CD14-positive monocyte (primary cell): ENCODE measurements at regions not wholly inside any gene's neighbourhood (a gene's known extent, or its start where the extent isn't known, plus 50 kb on each side); places are given as distances from the start of the nearest gene placed in this dataset.

ENCODE experiments used
- DNase-seq, 3 donors: peaks; one replicate each; pipeline ENCODE4 v3.0.0-alpha.2; 2011 to 2022
- H2AFZ ChIP-seq: 2 replicates; pipeline ENCODE4 v1.6.0; 2012; ENCODE audit warnings: mild to moderate bottlenecking, low read depth, low read length, inconsistent platforms; ENCODE audit not compliant: insufficient read depth, poor library complexity, severe bottlenecking
- H3K27ac ChIP-seq, 2 donors: 1 replicate in 1 of 2; 2 replicates in 1 of 2; pipeline ENCODE4 v1.5.1; 2012 to 2013; ENCODE audit warnings: low read length in 2 of 2, control low read depth in 1 of 2, inconsistent platforms in 1 of 2, low read depth in 1 of 2, mild to moderate bottlenecking in 1 of 2
- H3K27me3 ChIP-seq, 2 donors: one replicate each; pipeline versions ENCODE4 v1.6.0 to v1.6.1; 2011 to 2013; ENCODE audit warnings: low read length in 2 of 2; ENCODE audit not compliant: control insufficient read depth in 2 of 2, insufficient read depth in 2 of 2
- H3K36me3 ChIP-seq, 2 donors: replicated peaks in 1 of 2; 1 replicate in 1 of 2; 2 replicates in 1 of 2; pipeline versions ENCODE4 v1.5.1 to v1.6.1; 2012 to 2013; ENCODE audit warnings: low read length in 2 of 2, control low read depth in 1 of 2, inconsistent platforms in 1 of 2, mild to moderate bottlenecking in 1 of 2; ENCODE audit not compliant: insufficient read depth in 2 of 2, control insufficient read depth in 1 of 2
- H3K4me1 ChIP-seq, 2 donors: 1 replicate in 1 of 2; 2 replicates in 1 of 2; pipeline versions ENCODE4 v1.5.1 to v1.6.1; 2012 to 2013; ENCODE audit warnings: low read length in 2 of 2, control low read depth in 1 of 2, inconsistent platforms in 1 of 2, mild to moderate bottlenecking in 1 of 2, moderate library complexity in 1 of 2; ENCODE audit not compliant: insufficient read depth in 2 of 2, control insufficient read depth in 1 of 2
- H3K4me2 ChIP-seq: replicated peaks from 2 replicates; pipeline ENCODE3; 2012; ENCODE audit warnings: low read length, moderate library complexity, mild to moderate bottlenecking; ENCODE audit not compliant: poor library complexity, severe bottlenecking; ENCODE audit errors: extremely low read depth
- H3K4me3 ChIP-seq, 3 experiments: fragments of 200-600 bp in 1 of 3; sonication (generic) in 1 of 3; replicated peaks in 1 of 3; 1 replicate in 2 of 3; 2 replicates in 1 of 3; pipeline ENCODE4 v1.5.1; 2011 to 2013; ENCODE audit warnings: low read length in 3 of 3, mild to moderate bottlenecking in 3 of 3, control low read depth in 2 of 3, low read depth in 2 of 3, inconsistent platforms in 1 of 3, moderate library complexity in 1 of 3
- H3K79me2 ChIP-seq: 2 replicates; pipeline ENCODE4 v1.6.0; 2012; ENCODE audit warnings: mild to moderate bottlenecking, control low read depth, inconsistent platforms, low read length, moderate library complexity; ENCODE audit not compliant: insufficient read depth
- H3K9ac ChIP-seq: 2 replicates; pipeline ENCODE4 v1.6.0; 2017; ENCODE audit warnings: low read length, mild to moderate bottlenecking; ENCODE audit not compliant: insufficient read depth, poor library complexity, severe bottlenecking
- H3K9me3 ChIP-seq, 2 donors: replicated peaks in 1 of 2; 1 replicate in 1 of 2; 2 replicates in 1 of 2; pipeline versions ENCODE4 v1.5.1 to v1.6.1; 2012 to 2013; ENCODE audit warnings: low read length in 2 of 2, control low read depth in 1 of 2; ENCODE audit not compliant: control insufficient read depth in 1 of 2, insufficient read depth in 1 of 2
- H4K20me1 ChIP-seq: 2 replicates; pipeline ENCODE4 v1.6.0; 2012; ENCODE audit warnings: mild to moderate bottlenecking, low read length, control low read depth, moderate library complexity; ENCODE audit not compliant: insufficient read depth
- H3K27ac Mint-ChIP-seq, 7 donors: one replicate each; pipeline ENCODE4 v1.8.0; 2020; ENCODE audit warnings: mild to moderate bottlenecking in 7 of 7, mixed read lengths in 7 of 7, moderate library complexity in 6 of 7, inconsistent platforms in 2 of 7
- H3K27me3 Mint-ChIP-seq, 3 donors: one replicate each; pipeline ENCODE4 v1.8.0; 2021 to 2022; ENCODE audit warnings: low read depth in 3 of 3, mild to moderate bottlenecking in 3 of 3, mixed read lengths in 3 of 3, moderate library complexity in 3 of 3, inconsistent platforms in 1 of 3
- H3K36me3 Mint-ChIP-seq, 2 donors: one replicate each; pipeline ENCODE4 v1.8.0; 2020; ENCODE audit warnings: mixed read lengths in 2 of 2, inconsistent platforms in 1 of 2, mild to moderate bottlenecking in 1 of 2
- H3K4me1 Mint-ChIP-seq: one replicate; pipeline ENCODE4 v1.8.0; 2020; ENCODE audit warnings: mild to moderate bottlenecking, mixed read lengths
- H3K4me3 Mint-ChIP-seq, 2 donors: one replicate each; pipeline ENCODE4 v1.8.0; 2020; ENCODE audit warnings: mild to moderate bottlenecking in 2 of 2, mixed read lengths in 2 of 2, moderate library complexity in 1 of 2
- H3K9me3 Mint-ChIP-seq, 7 donors: one replicate each; pipeline ENCODE4 v1.8.0; 2020 to 2022; ENCODE audit warnings: mixed read lengths in 7 of 7, mild to moderate bottlenecking in 6 of 7, moderate library complexity in 6 of 7, inconsistent platforms in 2 of 7
- WGBS: methylation state at CpG from one replicate; pipeline ENCODE4 v1.1.5; 2013; ENCODE audit warnings: missing lambda C conversion rate; ENCODE audit not compliant: insufficient coverage; 5-methylcytosine and 5-hydroxymethylcytosine counted together
- intact Hi-C, 2 donors: fragments of 100-400 bp; cut with micrococcal nuclease; formaldehyde crosslinking; loops; one replicate each; pipeline versions ENCODE4 v1.15.0 to v1.15.1; 2023
- TF ChIP-seq, protein P1 (sequence below): fragments of 200-600 bp; IDR thresholded peaks from one replicate; pipeline ENCODE4 v1.8.0; 2022; ENCODE audit warnings: antibody characterized with exemption, mild to moderate bottlenecking

DNA sequence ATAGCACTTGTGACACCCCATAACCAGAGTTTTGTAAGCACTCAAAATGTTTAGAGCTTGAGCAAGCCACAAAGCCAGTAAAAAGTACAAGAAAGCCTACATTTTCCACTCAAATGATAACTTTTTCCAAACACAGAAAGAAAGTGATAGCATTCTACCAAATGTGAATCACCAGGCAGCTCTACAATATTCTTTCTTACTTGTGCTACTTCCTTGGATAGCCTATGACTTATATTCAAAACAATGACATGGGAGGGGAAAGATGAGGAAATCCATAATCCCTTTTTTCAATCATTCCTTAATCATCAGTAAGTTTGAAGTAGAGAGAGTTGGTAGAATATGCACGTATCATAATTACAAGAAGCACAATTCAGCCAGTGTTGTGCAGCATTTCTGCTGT is 650.8 kb upstream of the PCDH9 start:
- H3K36me3 Mint-ChIP-seq: no peaks in the 10 kb centered on the region
- DNase-seq: no peak
- intact Hi-C loops: no loop called here

GRCh38 chr13:67878376-67878775 is 648.2 kb upstream of the PCDH9 start:
- no peak overlapping the region for H3K4me3 Mint-ChIP-seq
- 92% methylated on average over 7 of the region's 8 CpGs for WGBS
- TF ChIP-seq, protein P1, sequence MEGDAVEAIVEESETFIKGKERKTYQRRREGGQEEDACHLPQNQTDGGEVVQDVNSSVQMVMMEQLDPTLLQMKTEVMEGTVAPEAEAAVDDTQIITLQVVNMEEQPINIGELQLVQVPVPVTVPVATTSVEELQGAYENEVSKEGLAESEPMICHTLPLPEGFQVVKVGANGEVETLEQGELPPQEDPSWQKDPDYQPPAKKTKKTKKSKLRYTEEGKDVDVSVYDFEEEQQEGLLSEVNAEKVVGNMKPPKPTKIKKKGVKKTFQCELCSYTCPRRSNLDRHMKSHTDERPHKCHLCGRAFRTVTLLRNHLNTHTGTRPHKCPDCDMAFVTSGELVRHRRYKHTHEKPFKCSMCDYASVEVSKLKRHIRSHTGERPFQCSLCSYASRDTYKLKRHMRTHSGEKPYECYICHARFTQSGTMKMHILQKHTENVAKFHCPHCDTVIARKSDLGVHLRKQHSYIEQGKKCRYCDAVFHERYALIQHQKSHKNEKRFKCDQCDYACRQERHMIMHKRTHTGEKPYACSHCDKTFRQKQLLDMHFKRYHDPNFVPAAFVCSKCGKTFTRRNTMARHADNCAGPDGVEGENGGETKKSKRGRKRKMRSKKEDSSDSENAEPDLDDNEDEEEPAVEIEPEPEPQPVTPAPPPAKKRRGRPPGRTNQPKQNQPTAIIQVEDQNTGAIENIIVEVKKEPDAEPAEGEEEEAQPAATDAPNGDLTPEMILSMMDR: no peak
- peaks cover 2 to 15% (median 12%) of the 10 kb centered on the region in 7 donors for H3K9me3 Mint-ChIP-seq
- Histone ChIP-seq H3K27me3 (no peaks in the 10 kb centered on the region), H3K36me3 (no peaks in the 10 kb centered on the region), H3K4me2 (no peak overlapping the region), H2AFZ (no peak overlapping the region), H3K27ac (no peak overlapping the region), H4K20me1 (no peaks in the 10 kb centered on the region), H3K9me3 (peaks cover 19 to 24% of the 10 kb centered on the region in 2 donors), H3K9ac (no peak overlapping the region), H3K79me2 (no peaks in the 10 kb centered on the region), H3K4me1 (no peaks in the 10 kb centered on the region), H3K4me3 (no peak overlapping the region)
- no peak for DNase-seq
- intact Hi-C loops: no loop called here
- no peaks in the 10 kb centered on the region for H3K36me3 Mint-ChIP-seq
- H3K4me1 Mint-ChIP-seq: no peaks in the 10 kb centered on the region
- no peak overlapping the region for H3K27ac Mint-ChIP-seq
- H3K27me3 Mint-ChIP-seq: peaks cover 0 to 3% (median 0%) of the 10 kb centered on the region in 3 donors

More for the DNA sequence above, 650.8 kb upstream of the PCDH9 start:
- peaks cover 0 to 2% (median 0%) of the 10 kb centered on the region in 3 donors for H3K27me3 Mint-ChIP-seq
- no peak overlapping the region for H3K27ac Mint-ChIP-seq
- no peak overlapping the region for H3K4me3 Mint-ChIP-seq
- H3K4me2 ChIP-seq: no peak overlapping the region
- H3K4me1 ChIP-seq: no peaks in the 10 kb centered on the region
- H3K27ac ChIP-seq: no peak overlapping the region
- H3K4me3 ChIP-seq: no peak overlapping the region
- H4K20me1 ChIP-seq: no peaks in the 10 kb centered on the region
- no peaks in the 10 kb centered on the region for H3K36me3 ChIP-seq
- peaks cover 2 to 15% (median 8%) of the 10 kb centered on the region in 7 donors for H3K9me3 Mint-ChIP-seq
- no peak overlapping the region for H2AFZ ChIP-seq
- no peak overlapping the region for H3K9ac ChIP-seq
- 100% methylated on average over 1 of the region's 1 CpG for whole genome bisulfite sequencing
- H3K27me3 ChIP-seq: no peaks in the 10 kb centered on the region
- H3K4me1 Mint-ChIP-seq: no peaks in the 10 kb centered on the region
- no peaks in the 10 kb centered on the region for H3K79me2 ChIP-seq
- peaks cover 16 to 23% of the 10 kb centered on the region in 2 donors for H3K9me3 ChIP-seq
- TF ChIP-seq, protein P1: no peak
